ENCODE measurements at regions not wholly inside any gene's neighbourhood (a gene's known extent, or its start where the extent isn't known, plus 50 kb on each side); places are given as distances from the start of the nearest gene placed in this dataset.

DNA sequence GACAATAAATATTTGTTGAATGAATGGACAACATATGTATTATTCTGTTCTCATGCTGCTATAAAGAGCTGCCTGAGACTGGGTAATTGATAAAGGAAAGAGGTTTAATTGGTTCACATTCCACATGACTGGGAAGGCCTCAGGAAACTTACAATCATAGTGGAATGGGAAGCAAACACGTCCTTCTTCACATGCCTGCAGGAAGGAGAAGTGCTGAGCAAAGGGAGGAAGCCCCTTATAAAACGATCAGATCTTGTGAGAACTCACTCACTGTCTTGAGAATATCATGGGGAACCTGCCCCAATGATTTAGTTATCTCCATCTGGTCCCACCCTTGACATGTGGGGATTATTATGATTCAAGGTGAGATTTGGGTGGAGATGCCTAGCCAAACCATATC, 233.9 kb upstream of the AADAT start:
- DNase-seq, result no peak
- Histone ChIP-seq H3K9me3 (peaks cover 4 to 14% (median 5%) of the 10 kb centered on the region in 4 donors), H3K4me3 (no peak overlapping the region), H3K36me3 (no peaks in the 10 kb centered on the region), H3K27me3 (no peaks in the 10 kb centered on the region), H3K4me1 (no peaks in the 10 kb centered on the region), H3K27ac (no peak overlapping the region)
- TF ChIP-seq POLR2AphosphoS5 (IDR thresholded peaks at IDR 0.05) (no peak), EP300 (IDR thresholded peaks at IDR 0.05) (no peak), POLR2A (IDR thresholded peaks at IDR 0.05) (no peak)
- TF ChIP-seq, protein P1, sequence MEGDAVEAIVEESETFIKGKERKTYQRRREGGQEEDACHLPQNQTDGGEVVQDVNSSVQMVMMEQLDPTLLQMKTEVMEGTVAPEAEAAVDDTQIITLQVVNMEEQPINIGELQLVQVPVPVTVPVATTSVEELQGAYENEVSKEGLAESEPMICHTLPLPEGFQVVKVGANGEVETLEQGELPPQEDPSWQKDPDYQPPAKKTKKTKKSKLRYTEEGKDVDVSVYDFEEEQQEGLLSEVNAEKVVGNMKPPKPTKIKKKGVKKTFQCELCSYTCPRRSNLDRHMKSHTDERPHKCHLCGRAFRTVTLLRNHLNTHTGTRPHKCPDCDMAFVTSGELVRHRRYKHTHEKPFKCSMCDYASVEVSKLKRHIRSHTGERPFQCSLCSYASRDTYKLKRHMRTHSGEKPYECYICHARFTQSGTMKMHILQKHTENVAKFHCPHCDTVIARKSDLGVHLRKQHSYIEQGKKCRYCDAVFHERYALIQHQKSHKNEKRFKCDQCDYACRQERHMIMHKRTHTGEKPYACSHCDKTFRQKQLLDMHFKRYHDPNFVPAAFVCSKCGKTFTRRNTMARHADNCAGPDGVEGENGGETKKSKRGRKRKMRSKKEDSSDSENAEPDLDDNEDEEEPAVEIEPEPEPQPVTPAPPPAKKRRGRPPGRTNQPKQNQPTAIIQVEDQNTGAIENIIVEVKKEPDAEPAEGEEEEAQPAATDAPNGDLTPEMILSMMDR (IDR thresholded peaks at IDR 0.05), result no peak
- 50 to 66% (median 65%) methylated on average over 2 of the region's 2 CpGs for WGBS, 5 donors
- intact Hi-C loops (cut with DNase I; ENCODE audit: low total_unique reads), result no loop called here

DNA sequence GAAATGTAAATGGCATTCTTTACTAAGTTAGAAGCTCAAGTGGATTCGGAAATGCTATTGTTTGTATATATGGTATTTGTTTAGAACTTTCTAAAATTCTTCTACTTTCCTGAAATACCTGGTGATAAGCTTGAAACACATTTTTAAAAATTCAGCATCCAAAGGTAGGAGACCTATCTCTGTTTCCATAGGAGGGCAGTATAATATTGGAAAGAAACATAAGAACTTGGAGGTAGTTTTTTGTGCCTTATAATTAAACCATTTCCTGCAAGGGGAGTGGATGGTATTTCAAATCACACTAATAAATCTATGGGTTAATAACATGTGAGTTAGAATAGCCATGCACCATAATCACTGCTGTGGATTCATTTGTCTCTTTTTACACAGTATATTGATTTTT, 217.4 kb upstream of the AADAT start:
- WGBS, 5 donors, result 59 to 78% (median 71%) methylated on average over 1 of the region's 1 CpG

DNA sequence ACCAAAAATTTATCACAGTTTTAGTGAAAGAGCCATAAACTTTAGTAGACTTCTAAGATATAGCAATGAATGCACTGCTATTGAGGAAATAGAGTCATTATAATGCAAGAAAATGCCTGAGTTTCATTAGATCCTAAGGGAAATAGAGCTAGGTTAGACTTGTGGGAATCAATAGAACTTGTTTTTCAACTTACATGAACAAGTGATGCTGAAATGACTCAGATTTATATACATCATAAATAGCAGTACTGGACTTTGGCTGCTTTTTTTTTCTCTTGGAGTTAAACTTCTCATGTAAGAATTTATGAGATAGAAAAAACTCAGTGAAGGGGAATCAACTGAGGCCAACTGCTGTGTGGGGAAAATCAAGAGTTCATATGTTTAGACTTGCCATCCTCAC, 216.5 kb upstream of the AADAT start:
- Histone ChIP-seq H3K4me1 (no peaks in the 10 kb centered on the region), H3K4me3 (no peak overlapping the region), H3K9me3 (no peaks in the 10 kb centered on the region), H3K27me3 (no peaks in the 10 kb centered on the region), H3K36me3 (no peaks in the 10 kb centered on the region), H3K27ac (no peak overlapping the region)
- DNase-seq, result peak in 1 of 2 donors; percentile 9
- no peak for TF ChIP-seq POLR2A (IDR thresholded peaks at IDR 0.05)
- TF ChIP-seq, protein P1 (IDR thresholded peaks at IDR 0.05), result no peak
- no peak for TF ChIP-seq EP300 (IDR thresholded peaks at IDR 0.05)
- TF ChIP-seq POLR2AphosphoS5 (IDR thresholded peaks at IDR 0.05), result no peak
- intact Hi-C loops (cut with DNase I; ENCODE audit: low total_unique reads), result no loop called here

More for the DNA sequence above, 217.4 kb upstream of the AADAT start:
- H3K36me3 ChIP-seq, result no peaks in the 10 kb centered on the region
- intact Hi-C loops (cut with DNase I; ENCODE audit: low total_unique reads), result no loop called here
- H3K4me1 ChIP-seq, result no peaks in the 10 kb centered on the region
- H3K27me3 ChIP-seq, result no peaks in the 10 kb centered on the region
- no peaks in the 10 kb centered on the region for H3K9me3 ChIP-seq
- no peak for DNase-seq
- H3K27ac ChIP-seq, result no peak overlapping the region
- H3K4me3 ChIP-seq, result no peak overlapping the region
- no peak for TF ChIP-seq POLR2AphosphoS5 (IDR thresholded peaks at IDR 0.05)
- no peak for TF ChIP-seq EP300 (IDR thresholded peaks at IDR 0.05)
- TF ChIP-seq, protein P1 (IDR thresholded peaks at IDR 0.05), result no peak
- no peak for TF ChIP-seq POLR2A (IDR thresholded peaks at IDR 0.05)

DNA sequence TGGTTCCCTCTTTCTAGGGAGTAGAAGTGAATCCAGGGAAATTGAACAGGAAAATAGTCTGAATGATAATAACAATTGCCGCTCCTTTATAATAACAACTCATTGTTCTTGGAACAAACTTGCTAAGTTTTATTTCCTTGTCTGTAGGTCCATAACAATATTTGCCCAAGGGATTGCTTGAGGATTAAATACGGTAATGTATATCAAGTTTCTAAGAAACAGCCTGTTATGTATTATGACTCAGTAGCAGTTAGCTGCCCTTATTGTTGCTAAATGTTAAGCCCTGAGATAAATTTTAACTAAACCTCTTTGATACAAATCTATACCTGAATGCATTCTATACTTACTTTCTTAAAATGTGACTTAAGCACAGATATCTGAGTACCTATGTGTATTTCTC, 215.9 kb upstream of the AADAT start:
- intact Hi-C loops (cut with DNase I; ENCODE audit: low total_unique reads), result no loop called here
- 25 to 41% (median 26%) methylated on average over 2 of the region's 2 CpGs for WGBS, 5 donors
- peak in 1 of 2 donors; percentile 17 for DNase-seq
- Histone ChIP-seq H3K27ac (no peak overlapping the region), H3K27me3 (no peaks in the 10 kb centered on the region), H3K4me3 (no peak overlapping the region), H3K36me3 (no peaks in the 10 kb centered on the region), H3K9me3 (no peaks in the 10 kb centered on the region), H3K4me1 (no peaks in the 10 kb centered on the region)
- TF ChIP-seq EP300 (IDR thresholded peaks at IDR 0.05) (no peak), POLR2A (IDR thresholded peaks at IDR 0.05) (no peak), POLR2AphosphoS5 (IDR thresholded peaks at IDR 0.05) (no peak)
- TF ChIP-seq, protein P1 (IDR thresholded peaks at IDR 0.05), result no peak
